ENCODE measurements at regions not wholly inside any gene's neighbourhood (a gene's known extent, or its start where the extent isn't known, plus 50 kb on each side); places are given as distances from the start of the nearest gene placed in this dataset.

DNA sequence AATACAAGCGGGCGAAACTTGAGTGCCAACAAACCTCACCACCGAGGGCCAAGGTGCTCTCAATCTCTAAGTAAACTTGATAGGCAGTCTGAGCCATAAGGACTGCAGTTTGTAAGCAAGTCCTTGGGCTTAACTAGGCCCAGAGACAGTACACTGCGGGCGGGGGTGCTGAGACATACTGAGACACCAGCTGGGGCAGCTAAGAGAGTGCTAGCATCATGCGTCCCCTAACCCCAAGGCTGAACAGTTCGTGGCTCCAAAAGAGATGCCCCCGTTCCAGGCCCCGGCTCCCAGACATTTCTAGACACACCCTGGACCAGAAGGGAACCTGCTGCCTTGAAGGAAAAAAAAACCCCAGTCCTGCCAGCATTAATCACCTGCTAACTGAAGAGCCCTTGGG is 126.8 kb upstream of the PRDX4 start:
- DNase-seq (ENCODE audit: low read depth), result no peak

DNA sequence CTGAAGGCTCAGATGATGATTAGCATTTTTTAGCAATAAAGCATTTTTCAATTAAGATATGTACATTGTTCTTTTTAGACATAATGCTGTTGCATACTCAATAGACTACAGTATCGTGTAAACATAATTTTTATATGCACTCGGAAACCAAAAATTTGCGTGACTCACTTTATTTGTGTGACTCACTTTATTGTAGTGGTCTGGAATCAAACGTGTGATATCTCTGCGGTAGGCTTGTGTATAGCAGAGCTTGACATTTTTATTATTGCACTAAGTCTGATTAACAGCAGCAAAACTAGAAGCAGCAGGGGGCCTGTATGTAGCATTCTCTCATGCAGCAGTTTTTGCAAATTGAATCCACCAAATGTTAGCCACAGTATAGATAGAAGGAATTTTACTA is 119.1 kb upstream of the PRDX4 start:
- DNase-seq (ENCODE audit: low read depth), result peak; percentile 30

GRCh38 chrX:23552303-23552702 is 115.0 kb upstream of the PRDX4 start:
- no peak for DNase-seq (ENCODE audit: low read depth)

DNA sequence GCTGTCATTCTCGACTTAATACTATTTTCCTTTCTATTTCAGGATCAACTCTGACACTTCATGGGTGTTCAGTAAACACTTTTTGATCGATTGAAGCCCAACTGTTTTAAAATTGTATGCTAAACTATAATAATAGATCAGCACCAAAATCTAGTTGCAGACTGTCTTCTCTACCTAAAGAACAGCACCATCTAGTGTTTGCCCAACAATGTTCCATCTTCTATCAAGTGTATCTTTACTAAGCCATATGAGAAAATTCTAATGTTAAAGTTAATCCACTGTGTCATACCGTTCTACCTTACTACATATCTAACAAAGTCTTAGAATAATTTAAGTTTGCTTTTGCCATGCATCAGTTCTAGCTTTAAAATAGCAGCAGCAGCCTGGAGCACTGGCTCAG is 113.0 kb upstream of the PRDX4 start:
- peak; percentile 54 for DNase-seq (ENCODE audit: low read depth)

DNA sequence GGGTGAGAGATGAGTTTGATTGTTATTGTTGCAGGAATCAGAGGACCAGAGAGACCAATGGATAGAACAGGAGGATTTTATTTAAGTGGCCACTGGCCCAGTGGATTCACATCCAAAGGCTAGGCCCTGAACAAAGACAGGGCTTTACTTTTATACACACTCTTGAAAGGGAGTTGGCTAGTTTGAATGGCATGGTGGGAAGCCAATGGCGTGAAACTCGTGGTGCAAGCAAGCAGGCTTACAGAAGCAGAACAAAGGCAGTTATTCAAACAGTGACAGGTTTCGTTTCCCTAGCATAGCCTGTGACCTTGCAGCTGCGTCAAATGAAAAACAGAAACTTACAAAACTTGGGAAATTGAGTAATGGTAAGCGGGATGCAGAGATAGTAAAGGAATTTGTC is 110.2 kb upstream of the PRDX4 start:
- DNase-seq (ENCODE audit: low read depth), result no peak

- DNase-seq (ENCODE audit: low read depth), result no peak
These were observed 107.3 kb upstream of the PRDX4 start for GRCh38 chrX:23559975-23560374.

DNA sequence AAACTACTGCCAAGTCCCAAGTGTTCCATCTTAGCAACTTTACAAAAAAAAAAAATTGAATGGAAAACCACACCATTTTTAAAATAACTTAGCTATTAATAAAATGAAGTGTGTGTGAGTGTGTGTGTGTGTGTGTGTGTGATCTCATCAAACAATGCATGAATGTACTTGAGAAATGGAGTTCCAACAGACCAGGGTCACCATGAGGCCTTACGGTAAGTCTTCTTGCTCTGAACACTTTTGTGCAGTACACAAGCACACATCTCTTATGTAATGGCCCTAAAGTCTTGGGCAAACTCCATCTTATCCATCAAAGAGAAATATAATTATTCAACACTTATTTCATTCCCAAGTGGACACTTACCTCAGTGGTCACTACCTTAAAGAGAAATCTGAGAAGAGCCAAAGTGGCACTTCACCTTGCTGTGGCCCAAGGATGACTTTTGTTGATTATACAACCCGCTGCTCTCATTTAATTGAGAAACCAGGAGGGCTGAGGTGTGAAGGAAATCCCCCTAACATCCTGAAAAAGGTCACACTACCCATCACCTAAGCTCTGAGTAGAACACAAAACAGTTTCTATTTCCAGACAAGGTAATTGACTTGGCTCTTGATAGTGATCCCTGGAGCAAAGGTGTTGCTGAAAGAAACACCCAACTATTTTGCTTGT is 96.5 kb upstream of the PRDX4 start:
- DNase-seq (ENCODE audit: low read depth), result no peak

GRCh38 chrX:23575281-23575680 is 92.0 kb upstream of the PRDX4 start:
- peak; percentile 3 for DNase-seq (ENCODE audit: low read depth)

DNA sequence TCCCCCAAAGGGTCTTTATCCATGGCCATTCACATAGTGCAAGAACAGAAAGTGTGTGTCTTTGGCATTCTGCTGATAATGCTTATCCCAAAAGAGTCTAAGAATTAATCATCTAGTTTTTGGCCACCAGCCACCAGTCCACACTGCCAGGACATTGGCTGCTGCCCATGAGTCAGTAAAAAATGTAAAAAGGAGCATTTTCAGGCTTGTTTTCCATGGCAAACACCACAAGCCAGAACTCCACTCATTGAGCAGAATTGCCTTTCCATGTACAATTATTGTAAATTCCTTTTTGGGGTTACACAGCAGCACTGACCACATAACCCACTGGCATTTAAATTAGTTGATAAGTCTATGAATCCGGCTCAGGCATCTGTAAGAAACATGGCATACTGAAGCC is 89.2 kb upstream of the PRDX4 start:
- peak; percentile 17 for DNase-seq (ENCODE audit: low read depth)

GRCh38 chrX:23589496-23589895 is 77.8 kb upstream of the PRDX4 start:
- DNase-seq (ENCODE audit: low read depth), result no peak

DNA sequence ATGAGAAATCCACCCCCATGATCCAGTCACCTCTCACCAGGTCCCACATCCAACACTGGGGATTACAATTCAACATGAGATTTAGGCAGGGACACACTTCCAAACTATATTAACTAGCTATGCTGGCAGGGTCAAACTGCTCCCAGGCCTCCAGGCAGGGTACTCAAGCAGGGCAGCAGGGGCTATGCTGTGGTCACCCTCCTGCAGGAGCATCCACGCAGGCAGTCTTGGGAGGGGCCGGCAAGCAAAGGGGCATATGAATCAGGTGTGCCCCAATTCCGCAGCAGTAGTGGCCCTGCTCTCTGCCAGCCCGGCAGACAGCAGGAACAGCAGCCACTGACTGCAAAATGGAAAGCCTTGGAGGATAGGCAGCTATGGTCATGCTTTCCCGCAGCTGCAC is 74.6 kb upstream of the PRDX4 start:
- DNase-seq (ENCODE audit: low read depth), result no peak

- no peak for DNase-seq (ENCODE audit: low read depth)
These were observed 68.7 kb upstream of the PRDX4 start for GRCh38 chrX:23598575-23598974.

DNA sequence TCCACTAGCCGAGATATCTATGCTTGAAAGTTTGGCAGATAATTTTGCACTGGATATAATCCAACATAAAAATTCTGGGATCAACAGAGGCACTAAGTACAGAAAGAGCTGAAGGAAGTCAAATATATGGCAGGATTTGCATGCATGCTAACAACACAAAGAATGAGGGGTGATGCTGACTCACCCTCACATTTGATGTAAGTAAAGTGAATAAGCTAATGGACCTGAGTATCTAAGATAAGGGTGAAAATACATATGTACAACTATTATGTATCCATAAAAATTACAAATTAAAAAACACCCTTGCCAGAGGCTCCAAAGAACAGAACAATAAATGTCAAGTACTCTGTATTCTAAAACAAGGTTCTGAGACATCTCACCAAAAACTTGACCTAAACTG is 63.8 kb upstream of the PRDX4 start:
- DNase-seq (ENCODE audit: low read depth), result no peak

DNA sequence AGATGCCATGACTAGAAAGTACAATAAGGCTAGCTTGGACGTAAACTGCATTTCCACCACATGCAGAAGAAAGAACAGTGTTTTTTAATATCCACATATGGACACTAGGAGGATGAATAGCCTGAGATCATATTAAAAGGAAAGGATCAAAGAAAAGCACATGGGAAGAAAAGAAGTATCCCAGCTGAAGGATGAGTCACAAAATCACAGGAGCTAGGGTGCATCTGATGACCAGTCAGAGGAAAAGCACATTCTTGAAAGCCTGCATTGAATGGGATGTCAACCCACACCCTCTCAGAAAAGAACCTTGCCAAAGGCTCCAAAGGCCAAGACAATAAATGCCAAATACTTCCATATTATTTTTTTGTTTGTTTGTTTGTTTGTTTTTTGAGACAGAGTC is 56.8 kb upstream of the PRDX4 start:
- DNase-seq (ENCODE audit: low read depth), result peak; percentile 27

DNA sequence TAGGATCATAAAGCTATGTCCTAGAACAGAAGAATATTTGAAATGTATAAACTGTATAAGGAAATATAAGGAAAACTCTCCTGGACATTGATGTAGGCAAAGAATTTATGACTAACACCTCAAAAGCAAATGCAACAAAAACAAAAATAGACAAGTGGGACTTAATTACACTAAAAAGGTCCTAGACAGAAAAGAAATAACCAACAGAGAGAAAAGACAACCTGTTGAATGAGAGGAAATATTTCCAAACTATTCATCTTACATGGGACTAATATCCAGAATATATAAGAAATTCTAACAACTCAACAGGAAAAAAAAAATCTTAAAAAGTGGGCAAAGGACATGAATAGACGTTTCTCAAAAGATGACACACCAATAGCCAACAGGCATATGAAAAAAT is 54.4 kb upstream of the PRDX4 start:
- DNase-seq (ENCODE audit: low read depth), result no peak

DNA sequence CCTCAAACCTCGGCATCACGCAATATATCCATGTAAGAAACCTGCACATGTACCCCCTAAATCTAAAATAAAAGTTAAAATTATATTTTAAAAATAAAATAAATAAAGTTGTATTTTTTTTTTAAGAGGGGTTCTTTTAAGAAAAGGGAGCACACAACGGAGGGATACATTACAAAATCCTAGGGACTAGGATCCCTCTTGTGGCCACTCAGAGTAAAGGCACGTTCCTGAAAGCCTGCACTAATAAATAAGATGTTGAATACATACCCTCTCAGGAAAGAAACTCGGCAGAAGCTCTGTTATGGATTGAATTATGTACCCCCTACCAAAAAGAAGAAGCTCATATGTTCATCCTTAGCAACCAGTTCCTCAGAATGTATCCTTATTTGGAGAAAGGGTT is 50.9 kb upstream of the PRDX4 start:
- DNase-seq (ENCODE audit: low read depth), result peak; percentile 47
